GM12874 (cell line): ENCODE measurements at regions not wholly inside any gene's neighbourhood (a gene's known extent, or its start where the extent isn't known, plus 50 kb on each side); places are given as distances from the start of the nearest gene placed in this dataset.

Experiments used
- CTCF ChIP-seq: IDR thresholded peaks from 2 replicates; pipeline ENCODE4 v1.5.1; 2011; ENCODE audit warnings: low read depth, mild to moderate bottlenecking, control low read depth, low read length, moderate library complexity; ENCODE audit not compliant: insufficient read depth

GRCh38 chr1:4207842-4208692, 308.0 kb upstream of the C1orf174 start:
- TF ChIP-seq CTCF: no peak

- no peak for TF ChIP-seq CTCF
Observed at GRCh38 chr1:4210043-4210442, 310.0 kb upstream of the C1orf174 start.

GRCh38 chr1:4212796-4213195, 312.7 kb upstream of the C1orf174 start:
- TF ChIP-seq CTCF: no peak

- TF ChIP-seq CTCF: no peak
Observed at GRCh38 chr1:4213366-4213973, 313.4 kb upstream of the C1orf174 start.

- TF ChIP-seq CTCF: no peak
Observed at GRCh38 chr1:4214826-4215225, 314.8 kb upstream of the C1orf174 start.

GRCh38 chr1:4215391-4215790, 315.3 kb upstream of the C1orf174 start:
- TF ChIP-seq CTCF: no peak

GRCh38 chr1:4216231-4216630, 316.2 kb upstream of the C1orf174 start:
- no peak for TF ChIP-seq CTCF
